Left lung (tissue), 4 donors: ENCODE measurements at regions not wholly inside any gene's neighbourhood (a gene's known extent, or its start where the extent isn't known, plus 50 kb on each side); places are given as distances from the start of the nearest gene placed in this dataset.

Source experiments
- ATAC-seq: fragments of 200-7000 bp; cut with Tn5 transposase; one replicate; pipeline ENCODE4 v1.9.1; 2020; ENCODE audit warnings: moderate library complexity
- DNase-seq, 4 donors: peaks; one replicate each; pipeline ENCODE4 v3.0.0-alpha.2; 2013 to 2020
- H3K27ac ChIP-seq, 2 donors: fragments of 200-600 bp; sonication (generic) in 1 of 2; one replicate each; pipeline versions ENCODE4 v1.5.0 to v1.8.0; 2020 to 2021
- H3K27me3 ChIP-seq, 2 donors: fragments of 200-600 bp; sonication (generic) in 1 of 2; one replicate each; pipeline versions ENCODE4 v1.5.0 to v1.8.0; 2020 to 2021
- H3K36me3 ChIP-seq, 2 donors: fragments of 200-600 bp; sonication (generic) in 1 of 2; one replicate each; pipeline versions ENCODE4 v1.5.0 to v1.8.0; 2020 to 2021
- H3K4me1 ChIP-seq, 2 donors: fragments of 200-600 bp; one replicate each; pipeline ENCODE4 v1.8.0; 2021
- H3K4me3 ChIP-seq, 2 donors: fragments of 200-600 bp; sonication (generic) in 1 of 2; one replicate each; pipeline versions ENCODE4 v1.5.0 to v1.8.0; 2020 to 2021; ENCODE audit warnings: mild to moderate bottlenecking in 1 of 2
- H3K9me3 ChIP-seq, 2 donors: fragments of 200-600 bp; sonication (generic) in 1 of 2; one replicate each; pipeline versions ENCODE4 v1.5.0 to v1.8.0; 2020 to 2021
- CTCF ChIP-seq, 2 donors: fragments of 200-600 bp; sonication (generic) in 1 of 2; IDR thresholded peaks; one replicate each; pipeline versions ENCODE4 v1.5.0 to v1.8.0; 2021; ENCODE audit warnings: antibody characterized with exemption in 2 of 2
- intact Hi-C, 2 donors: fragments of 100-400 bp; cut with DNase I; formaldehyde crosslinking; loops; one replicate each; pipeline versions ENCODE4 v1.11.2 to v1.14.2; 2022
- donor health status: DM: no; HTN: yes; CAD: no.
- donor health status: DM: no; HTN: no; CAD: no.

GRCh38 chr22:26753125-26753862 lies 95.9 kb downstream of the MIAT start:
- no peaks in the 10 kb centered on the region for H3K27me3 ChIP-seq
- TF ChIP-seq CTCF (IDR thresholded peaks at IDR 0.05) = no peak
- H3K27ac ChIP-seq = no peak overlapping the region
- intact Hi-C loops = no loop called here
- no peaks in the 10 kb centered on the region for H3K36me3 ChIP-seq
- ATAC-seq (no peak), DNase-seq (no peak)
- H3K9me3 ChIP-seq = no peaks in the 10 kb centered on the region
- no peak overlapping the region for H3K4me3 ChIP-seq
- peaks cover 0 to 16% of the 10 kb centered on the region in 2 donors for H3K4me1 ChIP-seq

- ATAC-seq (peak; percentile 96), DNase-seq (peak in 3 of 4 donors; percentile 24 to 87 (median 34))
These were observed 99.4 kb downstream of the MIAT start for GRCh38 chr22:26756675-26757293.

GRCh38 chr22:26757496-26757895 lies 100.1 kb downstream of the MIAT start:
- Histone ChIP-seq H3K4me3 (no peak overlapping the region), H3K36me3 (no peaks in the 10 kb centered on the region), H3K27me3 (no peaks in the 10 kb centered on the region), H3K9me3 (no peaks in the 10 kb centered on the region), H3K27ac (no peak overlapping the region), H3K4me1 (peaks cover 0 to 8% of the 10 kb centered on the region in 2 donors)
- TF ChIP-seq CTCF (IDR thresholded peaks at IDR 0.05) = no peak
- DNase-seq = no peak
- intact Hi-C loops = no loop called here
- no peak for ATAC-seq

More at GRCh38 chr22:26756675-26757293, 99.4 kb downstream of the MIAT start:
- no peaks in the 10 kb centered on the region for H3K9me3 ChIP-seq
- no peaks in the 10 kb centered on the region for H3K27me3 ChIP-seq
- H3K36me3 ChIP-seq = no peaks in the 10 kb centered on the region
- H3K27ac ChIP-seq = no peak overlapping the region
- peak; percentile 89 to 90 for TF ChIP-seq CTCF (IDR thresholded peaks at IDR 0.05)
- intact Hi-C loops = no loop called here
- no peak overlapping the region for H3K4me3 ChIP-seq
- H3K4me1 ChIP-seq = peaks cover 0 to 8% of the 10 kb centered on the region in 2 donors

- Histone ChIP-seq H3K36me3 (no peaks in the 10 kb centered on the region), H3K27me3 (no peaks in the 10 kb centered on the region), H3K9me3 (peaks cover 0 to 3% of the 10 kb centered on the region in 2 donors), H3K4me3 (no peak overlapping the region), H3K4me1 (no peaks in the 10 kb centered on the region), H3K27ac (no peak overlapping the region)
- intact Hi-C loops = no loop called here
- no peak for ATAC-seq
- no peak for TF ChIP-seq CTCF (IDR thresholded peaks at IDR 0.05)
- no peak for DNase-seq
These were observed 105.4 kb downstream of the MIAT start for GRCh38 chr22:26762503-26763472.
